AG08396 (cell line): ENCODE measurements at regions not wholly inside any gene's neighbourhood (a gene's known extent, or its start where the extent isn't known, plus 50 kb on each side); places are given as distances from the start of the nearest gene placed in this dataset.

ENCODE experiments used
- DNase-seq: peaks from one replicate; pipeline ENCODE4 v3.0.0; 2012; ENCODE audit warnings: low spot score, mixed read lengths

DNA sequence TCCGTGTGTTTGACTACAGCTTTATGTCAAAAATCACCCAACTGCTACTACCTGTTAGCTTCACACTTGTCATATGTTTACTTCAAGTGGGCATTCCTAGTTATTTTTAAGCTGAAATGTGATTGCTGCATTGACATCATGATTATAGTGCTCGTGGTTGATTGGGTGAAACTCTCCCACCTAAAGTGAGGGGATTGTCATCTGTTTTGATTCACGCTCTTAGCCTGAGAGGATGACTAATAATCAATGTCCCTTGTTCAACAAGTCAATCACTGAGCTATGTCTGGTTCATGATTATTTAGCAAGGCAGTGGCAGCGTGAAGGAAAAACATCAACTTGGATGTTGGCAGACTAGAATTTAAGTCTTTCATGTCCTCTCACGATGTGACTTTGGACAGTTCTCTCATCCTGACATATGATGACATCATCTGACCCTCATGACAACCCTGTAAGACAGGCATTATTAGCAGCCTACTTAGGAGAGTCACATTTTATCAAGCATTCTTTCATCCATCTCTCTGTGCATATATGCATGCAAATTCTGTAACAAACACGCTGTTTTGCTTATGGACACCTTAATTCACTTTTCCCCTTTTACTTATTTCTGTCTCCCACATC is 352.6 kb upstream of the ZMIZ1 start:
- no peak for DNase-seq

GRCh38 chr10:78717200-78717599 is 351.6 kb upstream of the ZMIZ1 start:
- peak; percentile 80 for DNase-seq

GRCh38 chr10:78718032-78718572 is 350.7 kb upstream of the ZMIZ1 start:
- DNase-seq = peak; percentile 32

- no peak for DNase-seq
These were observed 349.5 kb upstream of the ZMIZ1 start for GRCh38 chr10:78719276-78719675.

DNA sequence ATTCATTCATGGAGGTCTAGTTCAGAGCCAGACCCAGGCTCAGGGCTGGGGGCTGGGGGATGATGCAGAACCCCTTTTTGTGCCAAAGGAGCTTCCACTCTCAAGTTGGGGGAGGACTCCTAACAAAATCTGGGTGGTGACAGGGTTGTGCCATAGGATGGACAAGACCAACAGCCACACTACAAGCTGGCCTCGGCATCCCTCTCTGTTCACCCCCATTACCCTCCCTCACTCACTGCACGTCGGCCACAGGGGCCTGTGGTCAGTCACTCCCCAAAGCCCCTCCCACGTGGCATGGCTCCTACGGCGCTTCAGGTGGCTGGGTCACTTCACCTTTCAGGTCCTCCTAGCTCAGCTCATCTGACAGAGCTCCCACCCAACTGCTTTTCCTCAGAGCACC is 348.7 kb upstream of the ZMIZ1 start:
- DNase-seq = no peak

GRCh38 chr10:78721231-78721630 is 347.5 kb upstream of the ZMIZ1 start:
- no peak for DNase-seq

DNA sequence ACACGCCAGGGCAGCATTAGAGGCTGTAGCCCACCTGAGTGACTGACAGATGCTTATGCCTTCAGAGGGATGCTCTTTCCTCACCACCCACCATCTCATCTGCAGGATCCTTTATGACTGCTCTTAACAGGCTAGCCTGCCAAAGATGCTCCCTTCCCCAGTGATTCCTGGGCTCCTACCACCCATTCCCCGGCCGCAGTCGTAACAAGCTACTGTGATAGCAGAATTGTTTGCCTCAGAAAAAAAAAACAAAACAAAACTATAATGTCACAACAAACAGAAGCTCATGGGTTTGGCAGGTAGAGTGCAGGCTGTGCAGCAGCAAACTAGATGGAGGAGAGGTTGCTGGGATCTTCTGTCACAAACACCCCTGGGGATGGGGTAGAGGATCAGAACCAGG is 343.9 kb upstream of the ZMIZ1 start:
- no peak for DNase-seq

GRCh38 chr10:78726171-78726570 is 342.6 kb upstream of the ZMIZ1 start:
- no peak for DNase-seq

DNA sequence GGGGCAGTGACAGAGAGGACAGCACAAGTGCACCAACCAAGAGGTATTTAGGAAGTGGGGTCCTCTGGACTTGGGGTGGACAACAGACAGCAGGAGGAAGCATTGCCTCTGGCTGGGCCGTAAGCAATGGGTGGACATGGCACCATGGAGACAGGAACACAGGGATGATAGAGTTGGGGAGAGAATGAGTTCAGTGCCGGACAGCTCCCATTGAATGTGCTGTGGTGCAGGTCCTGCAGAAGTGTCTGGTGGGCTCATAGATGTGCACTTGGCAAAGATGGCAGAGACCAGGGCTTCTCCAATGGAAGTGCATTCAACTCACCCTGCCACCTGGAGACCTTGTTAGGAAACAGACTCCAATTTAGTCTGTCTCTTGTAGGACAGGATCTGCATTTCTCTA is 341.5 kb upstream of the ZMIZ1 start:
- no peak for DNase-seq

DNA sequence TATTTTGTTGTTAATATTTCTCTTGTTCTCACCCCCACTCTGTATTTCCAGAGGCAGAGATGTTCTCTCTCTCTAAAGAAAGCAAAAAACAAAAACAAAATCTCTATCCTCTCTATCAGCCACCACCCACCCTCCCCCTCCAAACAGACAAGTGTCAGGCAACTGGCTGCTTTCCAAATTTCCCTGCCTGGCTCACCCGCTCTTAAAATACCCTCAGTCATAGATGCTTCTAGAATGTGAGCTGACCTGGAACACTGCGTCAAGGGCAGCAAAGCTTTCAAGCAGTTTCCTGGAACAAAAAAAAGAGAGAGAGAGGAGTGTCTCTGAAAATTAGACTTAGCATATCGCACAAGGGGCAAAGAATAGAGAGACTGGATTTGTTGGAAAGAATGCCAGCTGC is 341.0 kb upstream of the ZMIZ1 start:
- DNase-seq = no peak

DNA sequence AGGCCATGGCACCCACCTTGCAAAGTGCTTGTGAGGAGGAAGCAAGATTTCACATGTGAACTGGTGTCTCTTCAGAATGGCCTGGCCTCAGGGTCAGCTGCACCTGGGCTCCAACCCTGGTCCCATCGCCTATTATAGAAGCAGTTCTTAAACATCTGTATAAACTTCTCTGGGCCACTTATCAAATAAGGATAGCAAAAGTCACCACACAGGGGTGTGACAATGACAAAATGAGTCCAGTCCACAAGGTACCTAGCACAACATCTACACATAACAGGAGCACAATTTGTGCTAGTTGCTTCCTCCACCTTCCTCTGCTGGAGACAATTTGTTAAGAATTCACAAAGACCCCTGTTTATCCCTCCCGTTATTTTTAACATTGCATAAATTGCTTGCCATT is 340.6 kb upstream of the ZMIZ1 start:
- no peak for DNase-seq

- no peak for DNase-seq
These were observed 339.4 kb upstream of the ZMIZ1 start for GRCh38 chr10:78729366-78729765.

DNA sequence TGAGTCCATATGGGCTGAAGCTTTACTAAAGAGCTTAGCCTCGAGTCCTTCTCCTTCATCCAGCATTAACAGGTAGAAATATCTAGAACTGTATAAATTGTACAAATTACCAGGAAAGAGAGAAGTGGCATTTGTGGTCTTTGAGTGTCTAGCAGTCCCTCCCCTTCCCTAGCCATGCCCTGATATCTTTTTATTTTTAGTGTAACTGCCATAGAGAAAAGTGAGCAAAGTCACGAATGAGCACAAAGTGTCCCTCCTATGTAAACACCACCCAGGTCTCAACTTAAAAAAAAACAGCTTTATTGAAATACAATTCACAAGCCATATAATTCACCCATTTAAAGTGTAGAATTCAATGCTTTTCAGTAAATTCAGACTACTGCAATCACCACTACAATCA is 339.0 kb upstream of the ZMIZ1 start:
- DNase-seq = no peak

GRCh38 chr10:78730754-78731153 is 338.0 kb upstream of the ZMIZ1 start:
- no peak for DNase-seq

- no peak for DNase-seq
These were observed 337.1 kb upstream of the ZMIZ1 start for GRCh38 chr10:78731675-78732074.

DNA sequence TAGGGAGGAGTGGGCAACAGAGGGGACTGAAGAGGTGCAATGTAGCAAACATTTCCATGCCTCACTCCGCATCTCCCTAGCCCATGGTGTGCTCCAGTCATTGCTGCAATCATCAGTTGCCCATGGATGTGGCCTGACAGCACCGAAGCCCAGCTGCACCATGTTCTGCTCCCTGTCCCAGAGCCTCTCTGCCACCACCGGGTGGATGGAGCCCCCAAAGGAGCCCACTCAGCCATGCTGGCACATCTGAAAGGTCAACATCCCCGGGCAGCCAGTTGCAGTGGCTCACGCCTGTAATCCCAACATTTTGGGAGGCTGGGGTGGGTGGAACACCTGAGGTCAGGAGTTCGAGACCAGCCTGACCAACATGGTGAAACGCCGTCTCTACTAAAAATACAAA is 336.4 kb upstream of the ZMIZ1 start:
- DNase-seq = no peak

GRCh38 chr10:78736926-78737630 is 331.7 kb upstream of the ZMIZ1 start:
- DNase-seq = no peak

- no peak for DNase-seq
These were observed 330.6 kb upstream of the ZMIZ1 start for GRCh38 chr10:78737883-78738856.

GRCh38 chr10:78738861-78739260 is 329.9 kb upstream of the ZMIZ1 start:
- DNase-seq = no peak

GRCh38 chr10:78739444-78740053 is 329.2 kb upstream of the ZMIZ1 start:
- DNase-seq = no peak

DNA sequence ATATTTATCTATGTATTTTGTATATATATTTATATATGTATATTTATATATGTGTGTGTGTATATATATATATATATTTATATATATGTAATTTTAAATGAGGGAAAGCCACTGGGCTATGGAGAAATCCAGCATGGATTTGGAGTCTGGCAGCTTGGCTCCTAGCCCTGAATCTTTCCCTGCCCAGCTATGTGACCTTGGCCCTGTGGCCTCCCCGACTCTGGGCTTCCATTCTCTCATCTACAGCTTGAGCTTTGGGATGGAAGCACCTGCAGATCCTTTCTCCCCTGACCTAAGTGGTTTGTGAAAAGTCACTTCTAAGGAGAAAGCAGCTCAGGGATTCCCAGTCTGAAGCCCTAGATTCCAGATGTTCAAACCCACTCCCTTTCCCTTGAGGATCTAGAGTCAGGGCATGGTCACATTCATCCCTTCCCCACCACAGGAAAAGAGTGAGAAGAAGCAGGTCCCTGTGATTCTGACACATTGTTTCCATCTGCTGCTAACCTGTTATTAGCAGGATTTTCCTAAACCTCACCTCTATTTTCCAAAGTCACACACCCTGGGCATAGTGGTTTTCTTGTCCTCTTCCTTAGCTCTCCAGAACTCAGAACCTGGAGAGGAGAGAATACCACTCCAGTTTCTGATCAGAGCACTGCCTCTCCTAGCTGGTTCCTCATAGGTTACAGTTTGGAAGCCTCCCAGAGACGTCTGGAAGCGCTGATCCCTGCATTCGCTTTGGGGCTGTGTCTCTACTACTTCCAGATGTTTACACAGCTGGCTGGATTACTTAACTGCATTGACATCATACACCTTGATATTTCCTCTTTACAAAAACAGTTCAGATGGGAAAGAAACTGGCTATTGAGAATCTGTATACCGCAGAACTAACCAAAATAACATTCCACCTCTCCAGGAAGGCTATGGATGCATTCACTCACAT is 327.5 kb upstream of the ZMIZ1 start:
- no peak for DNase-seq
